HG03139 (cell line): ENCODE measurements at regions not wholly inside any gene's neighbourhood (a gene's known extent, or its start where the extent isn't known, plus 50 kb on each side); places are given as distances from the start of the nearest gene placed in this dataset.

Experiments
- ATAC-seq: cut with Tn5 transposase; IDR thresholded peaks from one replicate; pipeline ENCODE4 v1.9.1; 2021; ENCODE audit not compliant: unreplicated experiment

- no peak for ATAC-seq
Observed at GRCh38 chr18:10032331-10033015, 118.7 kb downstream of the VAPA start.

DNA sequence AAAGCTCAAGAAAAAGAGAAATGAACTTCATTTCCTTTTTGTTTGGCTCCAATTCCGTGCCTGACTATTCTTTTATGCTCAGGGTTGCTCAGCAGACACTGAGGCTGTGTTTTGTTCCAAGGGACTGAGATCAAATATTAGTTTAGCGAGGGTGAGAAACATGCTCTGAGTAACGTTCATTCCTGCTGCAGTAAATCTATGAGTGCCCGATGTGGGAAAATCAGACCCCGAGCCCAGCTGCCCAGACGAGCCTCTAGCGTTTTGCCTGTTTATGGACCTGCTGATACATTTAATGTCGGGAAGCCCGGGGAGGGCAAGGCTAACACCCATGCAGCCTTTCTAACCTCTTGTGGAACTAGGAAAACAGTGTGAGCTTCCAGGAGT, 119.2 kb downstream of the VAPA start:
- ATAC-seq = no peak

GRCh38 chr18:10035281-10035991, 121.6 kb downstream of the VAPA start:
- ATAC-seq = no peak

DNA sequence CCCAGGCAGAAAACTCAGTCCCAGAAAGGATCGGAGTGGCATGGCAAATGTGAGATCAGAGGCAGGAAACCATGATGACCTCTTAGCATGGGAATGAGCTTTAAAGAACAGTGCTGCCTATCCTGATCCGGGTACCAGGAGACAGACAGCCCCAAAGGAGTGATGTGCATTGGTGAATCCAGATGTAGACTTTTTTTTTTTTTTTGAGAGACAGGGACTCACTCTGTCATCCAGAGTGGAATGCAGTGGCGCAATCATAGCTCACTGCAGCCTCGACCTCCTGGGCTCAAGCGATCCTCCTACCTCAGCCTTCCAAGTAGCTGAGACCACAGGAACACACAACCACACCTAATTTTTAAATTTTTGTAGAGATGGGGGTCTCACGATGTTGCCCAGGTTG, 122.7 kb downstream of the VAPA start:
- no peak for ATAC-seq

GRCh38 chr18:10037181-10037580, 123.4 kb downstream of the VAPA start:
- ATAC-seq = no peak

GRCh38 chr18:10038268-10038667, 124.5 kb downstream of the VAPA start:
- no peak for ATAC-seq

- no peak for ATAC-seq
Observed at GRCh38 chr18:10040287-10041011, 126.6 kb downstream of the VAPA start.

GRCh38 chr18:10041180-10041579, 127.4 kb downstream of the VAPA start:
- no peak for ATAC-seq

GRCh38 chr18:10042492-10042891, 128.7 kb downstream of the VAPA start:
- ATAC-seq = no peak

DNA sequence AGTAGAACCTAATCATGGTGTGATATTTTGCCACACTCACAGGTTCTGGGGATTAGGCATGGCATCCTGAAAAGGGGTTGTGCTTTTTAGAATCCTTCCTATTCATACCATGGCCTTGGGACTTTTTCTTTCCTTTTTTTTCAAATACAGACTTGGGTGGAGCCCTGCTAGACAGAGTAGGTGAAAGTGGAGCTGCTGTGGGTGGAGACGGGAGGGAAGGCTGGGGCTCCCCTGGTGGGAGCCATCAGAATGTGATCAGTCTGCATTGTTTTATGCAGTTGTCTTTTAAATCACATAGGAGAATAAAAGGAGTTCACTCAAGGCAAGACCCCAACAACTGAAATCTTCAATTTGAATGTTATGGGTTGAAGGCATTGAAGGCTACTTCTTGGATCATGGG, 130.2 kb downstream of the VAPA start:
- no peak for ATAC-seq

- ATAC-seq = no peak
Observed at GRCh38 chr18:10045296-10045891, 131.6 kb downstream of the VAPA start.

- no peak for ATAC-seq
Observed at GRCh38 chr18:10046178-10046807, 132.5 kb downstream of the VAPA start.

GRCh38 chr18:10047237-10047636, 133.4 kb downstream of the VAPA start:
- no peak for ATAC-seq

DNA sequence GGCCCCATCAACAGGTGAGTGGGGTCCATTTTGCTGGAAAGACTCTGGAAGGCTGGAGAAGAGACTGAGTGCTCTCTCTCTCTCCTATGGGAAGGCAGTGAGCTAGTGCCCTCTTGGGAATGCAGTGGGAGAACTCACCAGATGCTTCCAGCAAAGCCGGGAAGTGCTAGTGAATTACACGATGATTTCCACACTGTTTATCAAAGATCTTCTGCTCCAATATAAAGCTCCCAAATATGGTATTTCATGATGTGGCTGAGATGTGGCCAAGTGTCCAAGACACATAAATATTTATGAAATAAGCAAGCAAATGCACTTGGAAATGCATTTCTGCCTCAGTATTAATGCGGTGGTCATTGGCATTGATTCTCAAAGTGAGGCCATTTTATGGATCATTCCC, 135.9 kb downstream of the VAPA start:
- no peak for ATAC-seq

DNA sequence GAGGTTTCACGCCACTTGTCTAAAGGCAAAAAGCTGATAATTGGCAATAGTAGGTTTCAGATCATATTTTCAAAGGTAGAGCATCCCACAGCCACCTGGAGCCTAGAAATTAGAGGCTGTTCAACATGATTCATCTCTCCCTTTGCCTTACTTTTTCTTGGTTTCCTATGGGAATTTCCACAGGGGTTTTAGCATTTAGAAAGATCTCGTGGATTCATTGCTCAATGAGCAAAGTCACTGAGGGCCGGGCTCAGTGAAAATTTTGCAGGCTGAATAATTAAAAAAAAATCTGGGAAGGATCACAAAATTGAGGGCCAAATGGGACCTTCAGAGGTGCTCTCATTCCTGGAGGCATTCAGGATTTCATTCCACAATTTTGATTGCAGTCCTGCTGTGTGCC, 137.1 kb downstream of the VAPA start:
- no peak for ATAC-seq

DNA sequence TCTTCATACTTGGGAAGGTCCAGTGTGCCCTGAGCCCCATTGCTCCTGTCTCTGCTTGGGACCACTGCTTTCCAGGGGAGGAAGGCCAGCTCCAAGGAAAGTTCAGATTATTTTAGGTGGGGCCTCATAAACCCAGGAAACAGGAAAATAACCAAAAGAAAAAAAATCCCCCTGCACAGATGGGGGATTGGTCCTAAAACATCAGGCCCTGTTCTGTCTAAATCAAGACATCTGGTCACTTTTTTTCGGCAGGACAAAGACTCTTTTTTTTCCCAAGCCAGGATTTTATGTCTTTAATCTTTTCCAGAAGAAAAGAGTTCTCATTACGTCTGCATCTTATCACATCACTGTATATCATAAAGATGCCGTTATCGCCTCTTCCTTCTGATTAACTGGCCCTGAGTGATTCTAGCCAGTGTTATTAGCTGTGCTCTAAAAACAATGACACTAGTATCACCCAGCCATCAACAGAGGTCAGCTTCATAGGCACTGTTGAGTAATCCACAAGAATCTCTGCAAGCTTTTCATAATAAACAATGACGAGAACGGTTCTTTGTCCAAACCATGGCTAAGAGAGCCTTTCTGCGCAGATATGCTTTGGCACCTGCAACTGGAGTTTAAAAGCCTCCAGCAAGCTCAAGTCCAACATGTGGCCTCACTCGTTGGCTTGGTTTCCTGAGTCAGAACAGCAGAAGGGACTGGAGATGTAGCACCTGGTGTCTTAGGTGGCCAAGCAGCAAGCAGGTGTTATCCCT, 138.2 kb downstream of the VAPA start:
- ATAC-seq = no peak

DNA sequence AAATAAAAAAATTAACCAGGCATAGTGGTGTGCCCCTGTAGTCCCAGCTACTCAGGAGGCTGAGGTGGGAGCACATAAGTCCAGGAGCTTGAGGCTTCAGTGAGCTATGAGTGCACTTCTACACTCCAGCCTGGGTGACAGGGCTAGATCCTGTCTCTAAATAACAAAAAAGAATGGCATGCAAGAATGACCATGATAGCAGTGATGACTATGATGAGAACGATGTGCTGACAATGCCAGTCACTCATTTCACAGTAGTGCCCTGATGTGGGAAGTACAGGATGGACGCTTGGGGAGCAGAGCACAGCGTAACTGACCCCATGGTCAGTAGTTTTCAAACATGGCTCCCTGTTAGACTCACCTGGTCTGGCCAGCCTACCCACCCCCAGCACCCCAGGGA, 139.1 kb downstream of the VAPA start:
- ATAC-seq = no peak

DNA sequence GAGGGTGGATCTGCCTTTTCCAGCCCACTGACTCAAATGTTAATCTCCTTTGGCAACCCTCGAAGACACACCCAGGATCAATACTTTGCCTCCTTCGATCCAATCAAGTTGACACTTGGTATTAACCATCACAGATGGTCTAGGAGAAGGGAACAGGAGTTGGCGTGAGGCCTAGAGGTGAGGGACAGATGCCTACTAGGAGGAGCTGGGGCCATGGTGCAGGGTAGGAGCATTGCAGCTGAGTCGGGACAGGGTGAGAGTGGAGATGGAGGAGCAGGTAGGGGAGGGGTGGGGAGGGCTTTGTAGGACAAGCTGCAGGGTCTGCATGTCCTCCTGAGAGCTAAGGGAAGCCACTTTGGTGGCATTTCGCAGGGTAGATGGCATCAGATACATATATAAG, 140.0 kb downstream of the VAPA start:
- ATAC-seq = no peak

- ATAC-seq = no peak
Observed at GRCh38 chr18:10054366-10054765, 140.6 kb downstream of the VAPA start.

DNA sequence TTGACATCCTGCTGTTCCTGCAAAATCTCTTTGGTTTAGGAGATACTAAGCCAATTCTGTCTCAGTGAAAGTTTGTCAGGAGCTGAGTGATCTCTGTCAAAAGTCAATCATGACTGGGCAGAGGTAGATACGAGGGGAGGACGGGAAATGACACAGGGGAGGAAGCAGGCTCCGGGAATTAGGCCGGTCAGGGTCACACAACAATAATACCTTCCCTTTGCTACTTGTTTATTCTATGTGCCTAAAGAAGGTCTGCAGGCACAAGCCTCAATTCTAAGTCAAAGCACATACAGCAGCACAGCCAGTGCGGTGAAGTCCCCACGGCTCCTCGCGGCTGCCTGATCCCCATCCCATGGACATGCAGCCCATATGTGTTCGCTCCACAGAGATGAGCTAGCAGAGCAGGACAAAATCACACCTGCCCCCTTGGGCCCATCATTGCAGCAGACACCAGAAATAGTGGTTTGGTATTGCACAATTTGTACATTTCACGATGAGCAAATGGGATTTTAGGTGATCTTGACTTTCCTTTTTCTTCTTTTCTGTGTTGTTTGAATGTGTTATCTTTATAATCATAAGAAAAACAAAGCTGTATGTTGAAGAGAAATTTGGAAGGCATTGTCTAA, 141.4 kb downstream of the VAPA start:
- ATAC-seq = no peak
